Stimulated activated CD4-positive, alpha-beta T cell treated with anti-CD3 and anti-CD28 coated beads, Interleukin-15, amount 100 ng/mL, for 1 hour (primary cell): ENCODE measurements at regions not wholly inside any gene's neighbourhood (a gene's known extent, or its start where the extent isn't known, plus 50 kb on each side); places are given as distances from the start of the nearest gene placed in this dataset.

Source experiments
- DNase-seq, 2 donors: peaks; one replicate each; pipeline ENCODE4 v3.0.0-alpha.2; 2020; ENCODE audit warnings: low read depth in 1 of 2, low spot score in 1 of 2

- DNase-seq: no peak
These were observed 358.4 kb upstream of the NR2F2 start for GRCh38 chr15:95972041-95972553.

GRCh38 chr15:95972812-95973211 lies 357.7 kb upstream of the NR2F2 start:
- DNase-seq: no peak

DNA sequence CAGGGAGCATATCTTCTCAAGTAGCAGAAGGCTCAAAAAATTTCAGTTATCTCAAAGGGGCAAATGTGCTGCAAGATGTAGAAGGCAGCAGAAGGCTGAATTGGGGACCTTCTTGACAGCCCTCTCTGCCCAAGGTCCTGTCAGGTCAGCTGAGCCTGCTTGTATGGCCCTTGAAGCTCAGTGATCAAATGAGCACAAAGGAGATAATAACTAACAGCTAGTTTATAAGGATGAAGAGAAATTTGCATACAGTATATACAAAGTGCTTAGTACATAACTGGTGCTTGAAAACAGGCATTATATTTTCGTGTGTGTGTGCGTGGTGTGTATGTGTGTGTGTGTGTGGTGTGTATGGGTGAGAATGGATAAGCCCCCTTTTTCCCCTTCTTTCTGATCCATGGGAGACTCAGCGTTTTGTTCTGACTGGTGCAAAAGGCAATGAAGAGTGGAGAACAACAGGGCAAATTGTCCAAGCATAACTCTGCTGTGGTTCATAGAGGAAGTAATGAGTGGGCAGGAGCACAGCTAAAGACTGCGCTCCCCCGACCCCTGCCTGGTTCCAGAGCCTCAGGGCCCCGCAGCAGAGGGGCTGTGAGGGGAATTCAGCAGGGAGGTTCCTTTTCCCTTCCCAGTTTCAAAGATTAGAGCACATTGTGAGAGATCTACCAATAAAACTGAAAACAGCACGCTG lies 356.8 kb upstream of the NR2F2 start:
- no peak for DNase-seq

DNA sequence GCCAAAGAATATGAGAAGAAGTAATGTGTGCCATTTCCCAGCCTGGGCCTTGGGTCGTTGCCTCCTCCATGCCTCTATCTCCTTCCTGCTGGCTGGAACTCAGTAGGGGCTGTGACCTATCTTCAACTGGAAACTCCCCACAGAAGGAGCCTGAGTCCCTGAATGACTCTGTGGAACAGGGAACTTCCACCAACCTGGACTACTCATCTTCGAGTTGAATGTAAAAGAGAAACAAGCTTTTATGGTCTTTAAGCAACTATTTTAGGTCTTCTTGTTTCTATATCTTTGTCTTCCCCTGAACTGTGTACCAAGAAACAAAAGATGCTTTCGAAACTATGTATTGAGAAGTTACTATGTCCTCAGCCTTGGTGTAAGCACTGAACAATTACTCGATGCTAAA lies 355.3 kb upstream of the NR2F2 start:
- no peak for DNase-seq

DNA sequence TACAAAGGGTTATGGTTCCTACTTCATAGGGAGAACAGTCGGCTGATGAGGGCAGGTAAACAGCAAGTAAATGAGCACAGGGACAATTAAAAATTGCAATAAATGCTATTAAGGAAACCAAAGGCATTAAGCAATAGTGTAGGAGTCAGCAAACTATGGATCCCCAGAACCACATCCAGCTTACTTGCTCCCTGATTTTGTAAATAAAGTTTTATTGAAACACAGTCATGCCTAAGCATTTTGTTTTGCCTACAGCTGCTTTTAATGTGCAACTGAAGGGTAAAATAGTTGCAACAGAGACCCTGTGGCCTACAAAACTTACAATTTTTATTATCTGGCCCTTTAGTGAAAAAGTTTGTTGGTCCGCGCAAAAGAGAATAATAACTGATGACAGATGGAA lies 351.2 kb upstream of the NR2F2 start:
- DNase-seq: no peak

DNA sequence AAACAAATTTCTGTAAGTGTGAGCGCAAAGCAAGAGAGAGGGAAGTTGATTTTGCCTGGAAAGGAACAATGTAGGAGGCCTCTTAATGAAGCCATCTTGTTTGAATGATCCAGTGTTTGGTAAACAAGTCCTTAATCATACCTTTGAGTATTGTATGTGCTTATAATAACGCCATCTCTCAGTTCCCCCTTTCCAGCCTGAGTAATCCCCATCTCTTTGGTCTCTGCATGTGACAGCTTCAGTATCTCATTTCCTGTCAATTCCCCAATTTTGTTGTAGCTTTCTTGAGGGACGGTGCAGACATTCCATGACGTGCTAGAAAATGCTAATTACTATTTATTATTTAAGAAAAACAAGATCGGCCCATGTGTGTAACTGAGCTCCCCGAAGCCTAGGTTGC lies 349.3 kb upstream of the NR2F2 start:
- DNase-seq: no peak

- no peak for DNase-seq
These were observed 343.2 kb upstream of the NR2F2 start for GRCh38 chr15:95987299-95987698.

DNA sequence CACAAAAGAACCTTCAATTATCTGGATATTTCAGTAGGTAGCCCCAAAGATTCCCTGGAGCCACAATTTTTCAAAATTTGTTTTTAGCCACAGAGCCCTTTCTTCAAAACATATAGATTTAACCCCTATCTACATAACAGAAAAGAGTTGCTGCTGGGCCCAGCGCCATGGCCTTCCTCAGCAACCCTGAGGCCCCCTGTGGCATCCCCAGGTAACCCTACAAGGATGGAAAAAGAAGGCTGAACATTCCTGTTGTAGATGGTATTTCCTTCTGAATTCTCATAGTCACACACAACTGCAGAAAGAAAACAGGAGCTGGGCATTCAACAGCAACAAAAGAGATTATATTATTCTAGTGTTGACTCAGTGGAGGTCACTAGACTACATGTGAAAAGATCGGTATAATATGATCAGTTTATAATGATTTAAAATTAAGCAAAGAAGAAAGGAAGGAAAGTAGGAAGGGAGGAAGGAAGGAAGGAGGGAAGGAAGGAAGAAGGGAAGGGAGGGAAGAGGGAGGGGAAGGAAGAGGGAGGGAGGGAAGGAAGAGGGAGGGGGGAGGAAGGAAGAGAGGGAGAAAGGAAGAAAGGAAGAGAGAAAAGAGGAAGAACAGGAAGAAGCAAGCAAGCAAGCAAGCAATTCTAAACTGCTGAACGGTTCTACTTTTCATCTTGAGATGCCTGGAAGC lies 342.5 kb upstream of the NR2F2 start:
- DNase-seq: no peak

DNA sequence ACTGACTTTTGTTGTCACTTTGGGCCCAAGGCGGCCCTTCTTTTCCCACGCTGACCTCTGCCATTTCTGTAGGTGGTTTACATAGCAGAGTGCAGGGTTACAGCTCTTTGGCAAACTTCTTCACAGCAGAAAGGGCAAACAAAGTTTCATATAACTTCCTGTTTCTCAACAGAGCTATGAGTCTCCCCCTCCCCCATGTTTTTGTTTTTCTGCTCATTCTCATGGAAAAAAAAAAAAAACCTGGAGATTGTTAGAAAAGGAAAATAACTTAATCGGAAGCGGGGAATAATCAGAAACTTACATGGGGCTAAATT lies 342.0 kb upstream of the NR2F2 start:
- no peak for DNase-seq

- no peak for DNase-seq
These were observed 341.1 kb upstream of the NR2F2 start for GRCh38 chr15:95989392-95989791.

DNA sequence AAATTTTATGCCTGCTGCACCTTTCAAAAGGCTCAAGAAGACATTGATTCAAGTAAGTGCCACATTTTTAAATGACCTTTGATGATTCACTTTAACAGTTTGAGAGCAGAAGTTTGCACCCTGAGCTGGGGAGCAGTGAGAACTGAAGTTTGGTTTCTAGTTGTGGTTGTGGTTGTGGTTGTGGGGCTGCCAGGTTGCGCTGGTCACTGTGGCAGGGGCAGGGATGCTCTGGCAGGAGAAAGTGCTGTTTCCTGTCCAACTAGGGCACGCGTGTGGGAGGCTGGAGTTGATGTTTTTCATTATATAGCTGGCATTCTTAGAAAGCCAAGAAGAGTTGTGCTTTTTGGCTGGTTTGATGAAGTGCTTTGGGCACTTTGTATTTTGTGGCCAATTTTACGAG lies 339.7 kb upstream of the NR2F2 start:
- DNase-seq: no peak

DNA sequence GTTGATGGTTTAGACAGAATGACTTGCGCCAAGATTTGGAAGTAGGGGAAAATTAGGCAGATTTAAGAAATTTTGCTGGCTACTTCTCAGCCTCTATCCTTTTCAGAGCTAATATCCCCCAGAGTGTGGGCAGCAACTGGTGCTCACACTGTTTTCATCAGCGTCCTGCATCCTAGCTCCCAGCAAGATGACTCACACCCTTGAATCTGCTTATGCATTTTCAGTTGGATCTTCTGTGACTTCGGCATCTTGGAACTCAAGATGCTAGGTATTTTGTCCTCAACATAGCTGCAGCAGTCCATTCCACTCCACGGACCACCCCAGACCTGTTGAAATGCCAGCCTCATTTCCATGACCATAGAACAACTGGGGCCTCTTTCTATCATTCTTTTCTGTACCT lies 336.1 kb upstream of the NR2F2 start:
- no peak for DNase-seq

DNA sequence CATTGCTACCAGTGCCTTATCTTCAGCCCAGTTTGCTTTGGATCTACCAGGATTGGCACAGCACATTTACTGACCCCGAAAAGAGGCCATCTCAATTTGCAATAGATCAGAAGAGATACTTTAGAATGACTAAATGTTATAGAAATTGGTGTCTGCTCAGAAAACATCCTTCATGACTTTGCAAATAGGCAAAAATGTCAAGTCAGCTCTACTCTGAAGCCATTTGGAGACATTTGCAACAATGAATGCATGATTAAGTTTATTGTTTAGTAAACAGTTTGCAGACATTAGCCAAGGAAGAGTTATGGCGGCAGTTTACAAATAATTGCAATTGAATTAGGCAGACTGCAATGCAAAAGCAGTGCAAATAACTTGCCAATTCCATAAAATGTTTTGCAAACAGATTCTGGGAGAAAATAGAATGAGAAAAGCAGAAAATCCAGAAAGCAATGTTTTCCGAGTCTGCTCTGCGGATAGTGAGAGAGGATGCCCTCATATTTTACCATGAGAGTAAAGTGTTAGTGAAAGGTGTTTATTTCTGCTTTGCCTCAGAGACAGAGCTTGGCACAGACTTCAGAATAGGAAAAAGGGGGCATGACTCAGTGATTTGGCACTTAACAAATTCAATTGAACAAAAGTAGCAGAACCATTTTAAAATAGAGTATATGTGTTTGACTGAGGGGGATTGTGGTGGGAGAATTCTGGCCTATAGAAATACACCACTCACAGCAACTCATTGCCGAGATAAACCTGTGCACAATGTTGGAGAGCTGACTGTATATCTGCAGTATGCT lies 334.9 kb upstream of the NR2F2 start:
- DNase-seq: no peak

- no peak for DNase-seq
These were observed 334.0 kb upstream of the NR2F2 start for GRCh38 chr15:95996494-95996893.

DNA sequence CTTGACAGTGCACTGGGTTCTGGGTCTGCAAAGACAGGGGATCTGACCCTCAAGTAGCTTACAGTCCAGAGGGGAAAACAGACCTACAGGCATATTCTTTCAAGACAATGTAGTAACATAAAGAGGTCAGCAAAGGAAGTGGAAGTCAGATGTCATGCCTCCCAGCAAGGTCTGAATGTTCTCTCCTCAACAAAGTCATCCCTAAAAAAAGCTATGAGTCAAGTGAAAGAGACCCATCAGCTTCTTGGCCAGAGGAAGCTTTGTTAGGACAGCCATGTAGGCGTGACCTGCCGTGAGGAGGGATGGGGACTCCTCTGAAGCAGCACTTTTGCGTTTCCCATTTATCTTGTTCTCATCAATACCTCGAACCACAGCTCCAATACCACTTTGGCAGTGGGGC lies 331.6 kb upstream of the NR2F2 start:
- no peak for DNase-seq

DNA sequence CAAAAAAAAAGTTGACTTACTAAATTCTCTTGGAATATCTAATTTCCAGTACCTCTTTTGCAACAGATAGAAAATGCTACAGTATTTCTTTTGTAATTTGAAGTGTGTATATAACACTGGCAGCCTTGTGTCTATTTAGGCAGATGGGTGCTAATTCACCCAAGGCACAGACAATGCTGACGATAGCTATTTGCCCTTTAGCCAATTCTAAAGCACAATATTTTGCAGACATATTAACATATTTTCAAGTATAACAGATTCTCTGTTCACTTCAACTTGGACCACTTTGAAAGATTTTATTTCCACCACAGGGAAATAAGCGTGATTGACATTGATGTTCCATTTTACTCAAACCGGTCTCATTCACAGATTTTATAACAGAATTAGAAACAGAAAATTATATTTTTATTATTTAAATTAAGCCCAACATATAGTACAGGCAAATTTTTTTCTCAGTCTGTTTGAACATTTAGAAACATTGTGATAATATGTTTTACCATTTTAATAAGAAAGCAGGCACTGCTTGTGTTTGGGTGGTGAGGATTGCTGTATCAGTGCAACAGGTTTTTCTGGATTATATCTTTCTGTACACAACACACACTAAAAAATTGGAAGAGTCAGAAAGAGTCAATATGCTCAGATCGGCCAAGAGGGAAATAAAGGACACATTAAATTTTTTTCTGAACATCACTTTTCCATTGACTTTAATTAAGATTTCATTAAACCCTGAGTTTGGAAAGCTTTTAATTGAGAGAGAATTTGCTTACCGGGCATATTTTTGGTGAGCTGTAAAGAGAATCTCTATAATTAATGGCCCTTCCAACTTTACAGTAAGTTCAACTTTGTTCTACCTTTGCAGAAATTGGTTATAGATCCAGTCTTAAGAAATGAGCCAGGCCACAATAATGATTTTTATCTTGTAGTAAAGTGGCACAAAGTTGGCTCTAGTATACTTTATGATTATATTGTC lies 327.3 kb upstream of the NR2F2 start:
- no peak for DNase-seq

DNA sequence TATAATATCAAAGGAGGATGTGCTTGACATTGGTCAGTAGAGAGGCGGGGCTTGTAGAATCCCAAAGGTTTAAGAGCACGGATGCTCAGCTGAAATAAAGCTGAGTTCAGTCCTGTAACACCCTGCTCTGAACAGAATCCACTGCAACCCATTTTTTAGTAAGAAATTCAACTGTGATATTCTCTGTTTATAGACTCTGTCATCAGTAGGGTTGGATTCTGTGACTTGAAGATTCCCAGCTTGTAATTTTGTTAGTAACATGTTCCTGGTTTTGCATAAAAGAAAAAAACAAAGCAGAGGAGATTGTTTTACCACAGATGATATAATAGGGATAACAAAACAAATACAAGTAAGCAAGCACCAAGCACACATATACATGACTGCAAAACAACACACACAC lies 324.6 kb upstream of the NR2F2 start:
- no peak for DNase-seq

GRCh38 chr15:96011136-96011535 lies 319.4 kb upstream of the NR2F2 start:
- no peak for DNase-seq

- no peak for DNase-seq
These were observed 315.6 kb upstream of the NR2F2 start for GRCh38 chr15:96014939-96015338.

DNA sequence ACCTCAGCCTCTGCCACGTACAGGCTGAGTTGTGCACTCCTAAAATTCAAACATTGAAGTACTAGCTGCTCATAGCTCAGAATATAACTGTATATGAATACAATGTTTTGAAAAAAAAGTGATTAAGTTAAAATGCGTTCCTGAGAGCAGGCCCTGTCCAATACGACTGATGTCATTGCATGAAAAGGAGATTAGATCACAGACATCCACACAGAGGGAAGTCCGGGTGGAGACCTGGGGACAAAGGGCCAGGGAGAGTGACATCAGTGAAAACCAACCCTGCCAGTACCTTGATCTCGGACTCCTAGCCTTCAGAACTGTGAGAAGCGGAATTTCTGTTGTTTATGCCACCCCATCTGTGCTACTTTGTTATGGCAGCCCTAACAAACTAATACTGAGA lies 311.4 kb upstream of the NR2F2 start:
- DNase-seq: no peak

GRCh38 chr15:96020133-96020532 lies 310.4 kb upstream of the NR2F2 start:
- DNase-seq: no peak
